Caki2 (cell line): ENCODE measurements at regions not wholly inside any gene's neighbourhood (a gene's known extent, or its start where the extent isn't known, plus 50 kb on each side); places are given as distances from the start of the nearest gene placed in this dataset.

ENCODE experiments used
- DNase-seq: peaks from one replicate; pipeline ENCODE4 v3.0.0-alpha.2; 2015; ENCODE audit warnings: low read depth
- in situ Hi-C: cut with HindIII; loops from 2 replicates; pipeline ENCODE4 v1.10.0; 2016; ENCODE audit warnings: low sequenced_read_pairs, low pct_unique_long_range_greater_than_20kb, mixed read lengths

GRCh38 chr13:30026093-30026492 lies 175.7 kb upstream of the UBL3 start:
- in situ Hi-C loops = no loop called here

GRCh38 chr13:30025351-30025750 lies 174.9 kb upstream of the UBL3 start:
- DNase-seq = no peak
- in situ Hi-C loops = no loop called here

More at GRCh38 chr13:30026093-30026492, 175.7 kb upstream of the UBL3 start:
- DNase-seq = no peak

GRCh38 chr13:30024125-30024865 lies 173.9 kb upstream of the UBL3 start:
- in situ Hi-C loops = no loop called here
- no peak for DNase-seq

GRCh38 chr13:30023196-30023895 lies 172.9 kb upstream of the UBL3 start:
- in situ Hi-C loops = no loop called here
- no peak for DNase-seq

GRCh38 chr13:30022796-30023195 lies 172.4 kb upstream of the UBL3 start:
- no peak for DNase-seq
- in situ Hi-C loops = no loop called here

- DNase-seq = no peak
- in situ Hi-C loops = no loop called here
Measured at GRCh38 chr13:30022256-30022655, 171.8 kb upstream of the UBL3 start.

GRCh38 chr13:30021611-30022010 lies 171.2 kb upstream of the UBL3 start:
- no peak for DNase-seq
- in situ Hi-C loops = no loop called here

- in situ Hi-C loops = no loop called here
- no peak for DNase-seq
Measured at GRCh38 chr13:30020726-30021312, 170.4 kb upstream of the UBL3 start.

- in situ Hi-C loops = no loop called here
- DNase-seq = no peak
Measured at GRCh38 chr13:30019648-30020626, 169.5 kb upstream of the UBL3 start.

- in situ Hi-C loops = no loop called here
- no peak for DNase-seq
Measured at GRCh38 chr13:30017880-30018279, 167.5 kb upstream of the UBL3 start.

- in situ Hi-C loops = no loop called here
- no peak for DNase-seq
Measured at GRCh38 chr13:30016398-30016797, 166.0 kb upstream of the UBL3 start.

- in situ Hi-C loops = no loop called here
- no peak for DNase-seq
Measured at GRCh38 chr13:30009411-30009810, 159.0 kb upstream of the UBL3 start.

- in situ Hi-C loops = no loop called here
- no peak for DNase-seq
Measured at GRCh38 chr13:30006246-30006645, 155.8 kb upstream of the UBL3 start.

GRCh38 chr13:30004204-30004603 lies 153.8 kb upstream of the UBL3 start:
- in situ Hi-C loops = no loop called here
- DNase-seq = no peak

GRCh38 chr13:30002577-30002976 lies 152.2 kb upstream of the UBL3 start:
- in situ Hi-C loops = no loop called here
- DNase-seq = peak; percentile 12

- no peak for DNase-seq
- in situ Hi-C loops = no loop called here
Measured at GRCh38 chr13:30000370-30000765, 150.0 kb upstream of the UBL3 start.

GRCh38 chr13:29999492-30000369 lies 149.3 kb upstream of the UBL3 start:
- no peak for DNase-seq
- in situ Hi-C loops = no loop called here

GRCh38 chr13:29996316-29996715 lies 145.9 kb upstream of the UBL3 start:
- in situ Hi-C loops = no loop called here
- DNase-seq = no peak
